A549 (cell line): ENCODE measurements at regions not wholly inside any gene's neighbourhood (a gene's known extent, or its start where the extent isn't known, plus 50 kb on each side); places are given as distances from the start of the nearest gene placed in this dataset.

Source experiments
- ATAC-seq, 2 experiments: fragments of 200-7000 bp in 1 of 2; fragments of >200 bp in 1 of 2; cut with Nextera tagmentation in 1 of 2; cut with Tn5 transposase in 1 of 2; 3 replicates each; pipeline versions ENCODE4 v1.8.0 to v1.9.1; 2018 to 2020; ENCODE audit warnings: mild to moderate bottlenecking in 1 of 2, moderate library complexity in 1 of 2
- CTCF ChIA-PET: fragments of 300-600 bp; sonication (Branson Sonifier 250); formaldehyde crosslinking; extraction: SDS; loops from one replicate; lab custom pipeline; 2021; ENCODE audit warnings: antibody characterized with exemption, inconsistent platforms; lab: Yijun Ruan, JAX
- POLR2A ChIA-PET: fragments of 350-600 bp; formaldehyde crosslinking; extraction: SDS; loops from one replicate; lab custom pipeline; 2021; ENCODE audit warnings: antibody characterized with exemption, inconsistent platforms; lab: Yijun Ruan, JAX
- DNase-seq, 2 experiments: peaks; one replicate each; pipeline versions ENCODE4 v3.0.0 to v3.0.0-alpha.2; 2011 to 2016; ENCODE audit warnings: low read depth in 1 of 2, low spot score in 1 of 2
- FAIRE-seq: peaks from 2 replicates; lab custom pipeline; 2011; peaks lifted over from hg19 to GRCh38; lab: Jason Lieb, UNC
- H3K27ac ChIP-seq, 2 experiments: fragments of >200 bp; sonication (Bioruptor Twin); formaldehyde crosslinking; 3 replicates each; pipeline ENCODE4 v1.5.1; 2016 to 2017
- H3K4me1 ChIP-seq: fragments of >200 bp; sonication (Bioruptor Twin); formaldehyde crosslinking; 3 replicates; pipeline ENCODE4 v1.6.1; 2016
- H3K4me2 ChIP-seq: fragments of >200 bp; sonication (Bioruptor Twin); formaldehyde crosslinking; 3 replicates; pipeline ENCODE4 v1.6.1; 2016
- H3K4me3 ChIP-seq: fragments of >200 bp; sonication (Bioruptor Twin); formaldehyde crosslinking; 3 replicates; pipeline ENCODE4 v1.5.1; 2016
- H3K9me3 ChIP-seq: fragments of >200 bp; sonication (Bioruptor Twin); formaldehyde crosslinking; 3 replicates; pipeline ENCODE4 v1.6.1; 2016
- CBX8 ChIP-seq: fragments of 200-600 bp; sonication (generic); IDR thresholded peaks from 2 replicates; pipeline ENCODE4 v1.6.1; 2016
- CHD2 ChIP-seq: fragments of 150-350 bp; IDR thresholded peaks from 2 replicates; pipeline ENCODE4 v1.6.1; 2014; ENCODE audit warnings: low read length; ENCODE audit not compliant: partially characterized antibody
- CHD4 ChIP-seq: fragments of 200-600 bp; sonication (generic); IDR thresholded peaks from 2 replicates; pipeline ENCODE4 v1.6.1; 2016; ENCODE audit warnings: antibody characterized with exemption, mild to moderate bottlenecking, borderline replicate concordance
- EHMT2 ChIP-seq: fragments of 200-600 bp; sonication (generic); IDR thresholded peaks from 2 replicates; pipeline ENCODE4 v1.6.1; 2016; ENCODE audit warnings: antibody characterized with exemption, low read depth, mild to moderate bottlenecking, moderate library complexity
- EP300 ChIP-seq, 2 experiments: fragments of >200 bp; sonication (Bioruptor Twin); formaldehyde crosslinking; IDR thresholded peaks; 2 replicates in 1 of 2; 3 replicates in 1 of 2; pipeline ENCODE4 v1.6.1; 2016 to 2017
- ESRRA ChIP-seq: fragments of 150-350 bp; IDR thresholded peaks from 2 replicates; pipeline ENCODE4 v1.6.1; 2014; ENCODE audit warnings: mild to moderate bottlenecking, low read length, borderline replicate concordance
- HOXA7 ChIP-seq: fragments of 250-450 bp; sonication (Bioruptor Pico); IDR thresholded peaks from 2 replicates; pipeline ENCODE4 v1.5.0; 2020; ENCODE audit warnings: mild to moderate bottlenecking, moderate library complexity
- KDM1A ChIP-seq: fragments of 200-600 bp; sonication (generic); IDR thresholded peaks from 2 replicates; pipeline ENCODE4 v1.6.1; 2016; ENCODE audit warnings: low read depth, mild to moderate bottlenecking
- MYC ChIP-seq: IDR thresholded peaks from 2 replicates; pipeline ENCODE4 v1.6.1; 2012; ENCODE audit warnings: mild to moderate bottlenecking, inconsistent platforms, low read length, improper control_type of control experiment, borderline replicate concordance
- NFE2L2 ChIP-seq: fragments of 150-350 bp; conservative IDR thresholded peaks from 2 replicates; pipeline ENCODE4 v1.6.1; 2014; ENCODE audit warnings: low read length
- NPAS2 ChIP-seq: fragments of 250-450 bp; sonication (Bioruptor Pico); IDR thresholded peaks from 2 replicates; pipeline ENCODE4 v1.8.0; 2022; ENCODE audit warnings: mild to moderate bottlenecking, moderate library complexity, borderline replicate concordance
- PHF8 ChIP-seq: fragments of 200-600 bp; sonication (generic); IDR thresholded peaks from 2 replicates; pipeline ENCODE4 v1.6.1; 2016; ENCODE audit warnings: low read depth, mild to moderate bottlenecking, antibody characterized with exemption, moderate library complexity, borderline replicate concordance
- POLR2A ChIP-seq: IDR thresholded peaks from 2 replicates; pipeline ENCODE4 v1.6.1; 2012; ENCODE audit warnings: mild to moderate bottlenecking, low read length
- RFX5 ChIP-seq: fragments of 450-650 bp; IDR thresholded peaks from 2 replicates; pipeline ENCODE4 v1.7.1; 2014; ENCODE audit warnings: antibody characterized with exemption, mild to moderate bottlenecking, moderate library complexity
- RNF2 ChIP-seq: fragments of 200-600 bp; sonication (generic); IDR thresholded peaks from 2 replicates; pipeline ENCODE4 v1.6.1; 2016; ENCODE audit warnings: low read depth, mild to moderate bottlenecking, antibody characterized with exemption, moderate library complexity, borderline replicate concordance
- WGBS: methylation state at CpG from one replicate; pipeline ENCODE4 v1.1.6; 2017; ENCODE audit errors: missing lambda C conversion rate; 5-methylcytosine and 5-hydroxymethylcytosine counted together
- TF ChIP-seq, protein P1 (sequence below): fragments of >200 bp; sonication (Bioruptor Twin); formaldehyde crosslinking; IDR thresholded peaks from 3 replicates; pipeline ENCODE4 v1.6.1; 2016
- TF ChIP-seq, protein P2 (sequence below): IDR thresholded peaks from 2 replicates; pipeline ENCODE4 v1.6.1; 2012
- TF ChIP-seq, protein P3 (sequence below): fragments of 200-600 bp; sonication (generic); IDR thresholded peaks from 2 replicates; pipeline ENCODE4 v1.6.1; 2016; ENCODE audit warnings: antibody characterized with exemption, mild to moderate bottlenecking, moderate library complexity
- TF ChIP-seq, protein P4 (sequence below): fragments of 150-350 bp; IDR thresholded peaks from 2 replicates; pipeline ENCODE4 v1.6.1; 2014; ENCODE audit warnings: low read depth, mild to moderate bottlenecking, low read length
- TF ChIP-seq, protein P5 (sequence below): fragments of 250-450 bp; sonication (Bioruptor Pico); IDR thresholded peaks from 2 replicates; pipeline ENCODE4 v1.5.0; 2020; ENCODE audit warnings: low read depth, mild to moderate bottlenecking, moderate library complexity

DNA sequence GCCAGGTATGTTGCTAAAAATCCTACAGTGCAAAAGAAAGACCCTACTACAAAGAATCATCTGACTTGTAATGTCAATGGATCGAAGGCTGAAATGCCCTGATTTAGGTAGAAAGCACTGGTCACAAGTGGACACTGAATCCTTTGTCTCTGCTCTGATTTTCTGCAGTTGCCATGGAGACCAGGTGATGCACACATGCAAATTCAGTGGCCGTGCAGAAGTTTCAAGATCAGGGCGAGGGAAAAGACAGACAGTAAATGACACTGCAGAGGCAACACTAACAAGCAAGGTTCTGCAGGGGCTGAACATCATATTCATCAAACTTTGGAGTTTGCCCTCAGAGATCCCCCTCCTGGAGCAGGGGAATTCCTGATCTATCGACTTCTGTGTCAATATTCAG lies 370.3 kb upstream of the TMEM132C start:
- no peak for FAIRE-seq
- H3K27ac ChIP-seq: no peak overlapping the region
- H3K4me3 ChIP-seq: no peak overlapping the region
- TF ChIP-seq, protein P1, sequence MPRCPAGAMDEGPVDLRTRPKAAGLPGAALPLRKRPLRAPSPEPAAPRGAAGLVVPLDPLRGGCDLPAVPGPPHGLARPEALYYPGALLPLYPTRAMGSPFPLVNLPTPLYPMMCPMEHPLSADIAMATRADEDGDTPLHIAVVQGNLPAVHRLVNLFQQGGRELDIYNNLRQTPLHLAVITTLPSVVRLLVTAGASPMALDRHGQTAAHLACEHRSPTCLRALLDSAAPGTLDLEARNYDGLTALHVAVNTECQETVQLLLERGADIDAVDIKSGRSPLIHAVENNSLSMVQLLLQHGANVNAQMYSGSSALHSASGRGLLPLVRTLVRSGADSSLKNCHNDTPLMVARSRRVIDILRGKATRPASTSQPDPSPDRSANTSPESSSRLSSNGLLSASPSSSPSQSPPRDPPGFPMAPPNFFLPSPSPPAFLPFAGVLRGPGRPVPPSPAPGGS: no peak
- no peak for TF ChIP-seq EHMT2
- no peak for TF ChIP-seq EP300 (IDR thresholded peaks at IDR 0.05)
- TF ChIP-seq NPAS2 (CRISPR knock-in tag): no peak
- TF ChIP-seq RNF2: no peak
- TF ChIP-seq, protein P2, sequence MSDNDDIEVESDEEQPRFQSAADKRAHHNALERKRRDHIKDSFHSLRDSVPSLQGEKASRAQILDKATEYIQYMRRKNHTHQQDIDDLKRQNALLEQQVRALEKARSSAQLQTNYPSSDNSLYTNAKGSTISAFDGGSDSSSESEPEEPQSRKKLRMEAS: no peak
- no peaks in the 10 kb centered on the region for H3K4me1 ChIP-seq
- H3K4me2 ChIP-seq: no peak overlapping the region
- POLR2A ChIA-PET: no interaction called here
- 0% methylated on average over 4 of the region's 4 CpGs for WGBS
- DNase-seq: no peak
- CTCF ChIA-PET: no interaction called here
- ATAC-seq: no peak
- H3K9me3 ChIP-seq: no peaks in the 10 kb centered on the region

DNA sequence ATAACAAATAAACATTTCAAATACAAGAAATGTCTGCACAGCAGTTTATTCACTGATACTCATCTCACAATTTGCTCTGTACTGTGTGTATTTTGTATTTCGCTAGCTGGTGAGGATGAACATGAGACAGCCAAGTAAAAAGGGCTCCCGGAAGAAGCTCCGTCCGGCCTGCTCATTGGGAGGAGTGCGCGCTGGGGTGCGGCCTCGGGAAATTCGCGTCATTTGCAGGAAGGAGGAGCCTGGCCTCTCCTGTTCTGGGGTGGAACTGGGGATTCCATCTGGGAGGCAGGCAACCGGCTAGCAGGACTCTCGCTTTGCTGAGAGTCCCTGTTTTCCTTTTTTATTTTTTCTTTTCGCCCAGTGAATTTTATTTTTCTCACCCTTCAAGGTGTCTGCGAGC lies 368.4 kb upstream of the TMEM132C start:
- WGBS: 54% methylated on average over 14 of the region's 14 CpGs

More for the DNA sequence above, 368.4 kb upstream of the TMEM132C start:
- H3K4me1 ChIP-seq: no peaks in the 10 kb centered on the region
- FAIRE-seq: no peak
- no peak overlapping the region for H3K4me3 ChIP-seq
- H3K4me2 ChIP-seq: no peak overlapping the region
- no peaks in the 10 kb centered on the region for H3K9me3 ChIP-seq
- TF ChIP-seq, protein P2: no peak
- TF ChIP-seq CBX8: no peak
- TF ChIP-seq CHD4: no peak
- no peak for TF ChIP-seq EHMT2
- TF ChIP-seq HOXA7: no peak
- no peak for TF ChIP-seq KDM1A
- TF ChIP-seq, protein P3, sequence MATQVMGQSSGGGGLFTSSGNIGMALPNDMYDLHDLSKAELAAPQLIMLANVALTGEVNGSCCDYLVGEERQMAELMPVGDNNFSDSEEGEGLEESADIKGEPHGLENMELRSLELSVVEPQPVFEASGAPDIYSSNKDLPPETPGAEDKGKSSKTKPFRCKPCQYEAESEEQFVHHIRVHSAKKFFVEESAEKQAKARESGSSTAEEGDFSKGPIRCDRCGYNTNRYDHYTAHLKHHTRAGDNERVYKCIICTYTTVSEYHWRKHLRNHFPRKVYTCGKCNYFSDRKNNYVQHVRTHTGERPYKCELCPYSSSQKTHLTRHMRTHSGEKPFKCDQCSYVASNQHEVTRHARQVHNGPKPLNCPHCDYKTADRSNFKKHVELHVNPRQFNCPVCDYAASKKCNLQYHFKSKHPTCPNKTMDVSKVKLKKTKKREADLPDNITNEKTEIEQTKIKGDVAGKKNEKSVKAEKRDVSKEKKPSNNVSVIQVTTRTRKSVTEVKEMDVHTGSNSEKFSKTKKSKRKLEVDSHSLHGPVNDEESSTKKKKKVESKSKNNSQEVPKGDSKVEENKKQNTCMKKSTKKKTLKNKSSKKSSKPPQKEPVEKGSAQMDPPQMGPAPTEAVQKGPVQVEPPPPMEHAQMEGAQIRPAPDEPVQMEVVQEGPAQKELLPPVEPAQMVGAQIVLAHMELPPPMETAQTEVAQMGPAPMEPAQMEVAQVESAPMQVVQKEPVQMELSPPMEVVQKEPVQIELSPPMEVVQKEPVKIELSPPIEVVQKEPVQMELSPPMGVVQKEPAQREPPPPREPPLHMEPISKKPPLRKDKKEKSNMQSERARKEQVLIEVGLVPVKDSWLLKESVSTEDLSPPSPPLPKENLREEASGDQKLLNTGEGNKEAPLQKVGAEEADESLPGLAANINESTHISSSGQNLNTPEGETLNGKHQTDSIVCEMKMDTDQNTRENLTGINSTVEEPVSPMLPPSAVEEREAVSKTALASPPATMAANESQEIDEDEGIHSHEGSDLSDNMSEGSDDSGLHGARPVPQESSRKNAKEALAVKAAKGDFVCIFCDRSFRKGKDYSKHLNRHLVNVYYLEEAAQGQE: no peak
- TF ChIP-seq NFE2L2: no peak
- TF ChIP-seq, protein P4, sequence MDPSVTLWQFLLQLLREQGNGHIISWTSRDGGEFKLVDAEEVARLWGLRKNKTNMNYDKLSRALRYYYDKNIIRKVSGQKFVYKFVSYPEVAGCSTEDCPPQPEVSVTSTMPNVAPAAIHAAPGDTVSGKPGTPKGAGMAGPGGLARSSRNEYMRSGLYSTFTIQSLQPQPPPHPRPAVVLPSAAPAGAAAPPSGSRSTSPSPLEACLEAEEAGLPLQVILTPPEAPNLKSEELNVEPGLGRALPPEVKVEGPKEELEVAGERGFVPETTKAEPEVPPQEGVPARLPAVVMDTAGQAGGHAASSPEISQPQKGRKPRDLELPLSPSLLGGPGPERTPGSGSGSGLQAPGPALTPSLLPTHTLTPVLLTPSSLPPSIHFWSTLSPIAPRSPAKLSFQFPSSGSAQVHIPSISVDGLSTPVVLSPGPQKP: no peak
- TF ChIP-seq NPAS2 (CRISPR knock-in tag): no peak
- no peak for TF ChIP-seq CHD2
- TF ChIP-seq, protein P5, sequence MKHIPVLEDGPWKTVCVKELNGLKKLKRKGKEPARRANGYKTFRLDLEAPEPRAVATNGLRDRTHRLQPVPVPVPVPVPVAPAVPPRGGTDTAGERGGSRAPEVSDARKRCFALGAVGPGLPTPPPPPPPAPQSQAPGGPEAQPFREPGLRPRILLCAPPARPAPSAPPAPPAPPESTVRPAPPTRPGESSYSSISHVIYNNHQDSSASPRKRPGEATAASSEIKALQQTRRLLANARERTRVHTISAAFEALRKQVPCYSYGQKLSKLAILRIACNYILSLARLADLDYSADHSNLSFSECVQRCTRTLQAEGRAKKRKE (CRISPR knock-in tag): no peak
- no peak for TF ChIP-seq RFX5
- TF ChIP-seq MYC: no peak
- TF ChIP-seq ESRRA: no peak
- no peak for TF ChIP-seq PHF8
- no peak for TF ChIP-seq POLR2A
- TF ChIP-seq, all 56 proteins: peak for 0
- no peak for ATAC-seq
- H3K27ac ChIP-seq: no peak overlapping the region
- CTCF ChIA-PET: no interaction called here
- POLR2A ChIA-PET: no interaction called here
- DNase-seq: no peak
